Peyer's patch (tissue), 4 donors: ENCODE measurements at regions not wholly inside any gene's neighbourhood (a gene's known extent, or its start where the extent isn't known, plus 50 kb on each side); places are given as distances from the start of the nearest gene placed in this dataset.

Experiments
- DNase-seq, 3 donors: peaks; one replicate each; pipeline ENCODE4 v3.0.0-alpha.2; 2017 to 2019
- H3K27ac ChIP-seq, 4 donors: fragments of 200-600 bp; sonication (generic); one replicate each; pipeline ENCODE4 v1.5.1; 2016 to 2019
- H3K27me3 ChIP-seq, 2 donors: fragments of 200-600 bp; sonication (generic); one replicate each; pipeline ENCODE4 v1.5.1; 2019
- H3K36me3 ChIP-seq, 3 donors: fragments of 200-600 bp; sonication (generic); one replicate each; pipeline ENCODE4 v1.5.1; 2016 to 2019
- H3K4me1 ChIP-seq, 4 donors: fragments of 200-600 bp; sonication (generic); one replicate each; pipeline ENCODE4 v1.5.1; 2016 to 2019
- H3K4me3 ChIP-seq, 4 donors: fragments of 200-600 bp; sonication (generic); 1 replicate in 3 of 4; 2 replicates in 1 of 4; pipeline ENCODE4 v1.5.1; 2016 to 2019; ENCODE audit warnings: mild to moderate bottlenecking in 1 of 4
- H3K9me3 ChIP-seq, 4 donors: fragments of 200-600 bp; sonication (generic); one replicate each; pipeline ENCODE4 v1.5.1; 2016 to 2019; ENCODE audit warnings: mild to moderate bottlenecking in 1 of 4
- CTCF ChIP-seq, 6 experiments: fragments of 450-650 bp in 4 of 6; fragments of 200-600 bp in 2 of 6; sonication (generic) in 1 of 6; IDR thresholded peaks; one replicate each; pipeline ENCODE4 v1.5.1; 2017 to 2019; ENCODE audit warnings: antibody characterized with exemption in 6 of 6, mild to moderate bottlenecking in 3 of 6, moderate library complexity in 1 of 6
- POLR2A ChIP-seq, 2 donors: fragments of 450-650 bp; IDR thresholded peaks; one replicate each; pipeline ENCODE4 v1.5.1; 2017; ENCODE audit warnings: antibody characterized with exemption in 2 of 2, mild to moderate bottlenecking in 2 of 2, moderate library complexity in 2 of 2

- no peak overlapping the region for H3K4me3 ChIP-seq
- TF ChIP-seq POLR2A (IDR thresholded peaks at IDR 0.05) (no peak), CTCF (IDR thresholded peaks at IDR 0.05) (no peak)
- H3K9me3 ChIP-seq: peaks cover 0 to 7% (median 2%) of the 10 kb centered on the region in 4 donors
- H3K27me3 ChIP-seq: no peaks in the 10 kb centered on the region
- no peaks in the 10 kb centered on the region for H3K36me3 ChIP-seq
- H3K4me1 ChIP-seq: no peaks in the 10 kb centered on the region
- no peak for DNase-seq
- no peak overlapping the region for H3K27ac ChIP-seq
Observed at GRCh38 chr21:23695443-23695842, 1911.8 kb downstream of the MRPL39 start.

GRCh38 chr21:23694390-23694789, 1912.9 kb downstream of the MRPL39 start:
- no peak for DNase-seq
- no peaks in the 10 kb centered on the region for H3K36me3 ChIP-seq
- H3K27ac ChIP-seq: no peak overlapping the region
- no peak for TF ChIP-seq POLR2A (IDR thresholded peaks at IDR 0.05)
- no peak for TF ChIP-seq CTCF (IDR thresholded peaks at IDR 0.05)
- H3K9me3 ChIP-seq: peaks cover 0 to 2% (median 0%) of the 10 kb centered on the region in 4 donors
- H3K4me3 ChIP-seq: no peak overlapping the region
- no peaks in the 10 kb centered on the region for H3K4me1 ChIP-seq
- no peaks in the 10 kb centered on the region for H3K27me3 ChIP-seq

- no peak overlapping the region for H3K27ac ChIP-seq
- no peak for TF ChIP-seq POLR2A (IDR thresholded peaks at IDR 0.05)
- no peak for TF ChIP-seq CTCF (IDR thresholded peaks at IDR 0.05)
- H3K4me1 ChIP-seq: no peaks in the 10 kb centered on the region
- no peak overlapping the region for H3K4me3 ChIP-seq
- H3K27me3 ChIP-seq: no peaks in the 10 kb centered on the region
- no peak for DNase-seq
- no peaks in the 10 kb centered on the region for H3K9me3 ChIP-seq
- no peaks in the 10 kb centered on the region for H3K36me3 ChIP-seq
Observed at GRCh38 chr21:23690316-23690715, 1917.0 kb downstream of the MRPL39 start.

GRCh38 chr21:23686737-23687523, 1920.4 kb downstream of the MRPL39 start:
- no peaks in the 10 kb centered on the region for H3K9me3 ChIP-seq
- no peaks in the 10 kb centered on the region for H3K27me3 ChIP-seq
- H3K36me3 ChIP-seq: no peaks in the 10 kb centered on the region
- H3K4me3 ChIP-seq: no peak overlapping the region
- TF ChIP-seq POLR2A (IDR thresholded peaks at IDR 0.05) (no peak), CTCF (IDR thresholded peaks at IDR 0.05) (no peak)
- DNase-seq: no peak
- H3K4me1 ChIP-seq: no peaks in the 10 kb centered on the region
- no peak overlapping the region for H3K27ac ChIP-seq

- DNase-seq: no peak
- no peaks in the 10 kb centered on the region for H3K36me3 ChIP-seq
- TF ChIP-seq POLR2A (IDR thresholded peaks at IDR 0.05): no peak
- no peak for TF ChIP-seq CTCF (IDR thresholded peaks at IDR 0.05)
Observed at GRCh38 chr21:23684431-23684830, 1922.8 kb downstream of the MRPL39 start.

More at GRCh38 chr21:23684431-23684830, 1922.8 kb downstream of the MRPL39 start:
- Histone ChIP-seq H3K4me1 (no peaks in the 10 kb centered on the region), H3K4me3 (no peak overlapping the region), H3K27ac (no peak overlapping the region), H3K27me3 (no peaks in the 10 kb centered on the region), H3K9me3 (no peaks in the 10 kb centered on the region)
